GM18505 (cell line): ENCODE measurements at regions not wholly inside any gene's neighbourhood (a gene's known extent, or its start where the extent isn't known, plus 50 kb on each side); places are given as distances from the start of the nearest gene placed in this dataset.
"Not testable (repeated sequence)": the region's sequence is repeated elsewhere in the genome, so short reads cannot be mapped to it uniquely, and the experiment has no call there.

Source experiments
- ATAC-seq: cut with Tn5 transposase; IDR thresholded peaks from one replicate; pipeline ENCODE4 v1.9.1; 2021; ENCODE audit not compliant: unreplicated experiment
- POLR2A ChIP-seq: IDR thresholded peaks from 4 replicates; pipeline ENCODE4 v1.6.1; 2011; ENCODE audit warnings: borderline replicate concordance; ENCODE audit not compliant: insufficient read depth, insufficient read length; ENCODE audit errors: extremely low read depth

GRCh38 chr2:160826496-160826895, 332.9 kb upstream of the RBMS1 start:
- no peak for TF ChIP-seq POLR2A
- ATAC-seq, result no peak

DNA sequence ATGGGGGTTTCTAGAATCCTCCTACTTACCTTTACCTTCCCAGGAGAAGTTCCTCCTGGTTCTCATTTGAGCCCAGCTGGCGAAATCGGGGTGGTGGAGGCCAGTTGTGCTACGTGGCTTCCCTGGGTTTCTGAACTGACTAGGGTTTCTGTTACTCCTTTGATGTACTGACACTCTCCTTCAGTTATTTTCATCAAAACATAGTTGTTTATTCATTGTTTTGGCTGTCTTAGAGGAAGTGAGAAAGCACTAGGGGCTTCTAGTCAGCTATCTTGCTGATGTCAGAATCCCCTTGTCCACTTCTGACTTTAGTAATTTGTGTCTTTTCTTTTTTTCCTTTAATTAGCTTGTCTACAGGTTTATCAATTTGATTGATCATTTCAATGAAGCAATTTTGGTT, 332.2 kb upstream of the TANK start:
- ATAC-seq, result no peak
- TF ChIP-seq POLR2A, result no peak

- ATAC-seq, result not testable (repeated sequence)
These were observed 327.8 kb upstream of the TANK start for GRCh38 chr2:160832381-160832780.

DNA sequence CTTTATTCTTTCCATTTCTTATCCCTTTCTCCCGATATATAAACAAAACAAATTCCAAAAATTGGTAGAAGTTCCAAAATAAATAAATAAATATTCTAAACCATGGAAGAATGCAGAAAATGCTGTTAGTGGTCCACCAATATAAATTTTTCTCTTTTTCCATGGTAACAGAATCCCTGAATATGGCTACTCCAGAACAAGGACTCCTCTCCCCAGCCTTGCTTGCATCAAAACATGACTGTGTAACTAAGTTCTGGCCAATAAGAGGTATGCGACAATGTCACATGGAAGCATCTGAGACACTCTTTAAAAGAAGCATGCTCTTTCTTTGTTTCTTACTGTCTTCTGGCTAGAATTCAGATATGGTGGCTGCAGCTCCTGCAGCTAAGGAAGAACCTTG, 325.1 kb upstream of the TANK start:
- TF ChIP-seq POLR2A, result no peak
- no peak for ATAC-seq

GRCh38 chr2:160836755-160837154, 323.5 kb upstream of the TANK start:
- no peak for ATAC-seq
- no peak for TF ChIP-seq POLR2A

GRCh38 chr2:160837416-160837815, 322.8 kb upstream of the TANK start:
- TF ChIP-seq POLR2A, result no peak
- no peak for ATAC-seq

DNA sequence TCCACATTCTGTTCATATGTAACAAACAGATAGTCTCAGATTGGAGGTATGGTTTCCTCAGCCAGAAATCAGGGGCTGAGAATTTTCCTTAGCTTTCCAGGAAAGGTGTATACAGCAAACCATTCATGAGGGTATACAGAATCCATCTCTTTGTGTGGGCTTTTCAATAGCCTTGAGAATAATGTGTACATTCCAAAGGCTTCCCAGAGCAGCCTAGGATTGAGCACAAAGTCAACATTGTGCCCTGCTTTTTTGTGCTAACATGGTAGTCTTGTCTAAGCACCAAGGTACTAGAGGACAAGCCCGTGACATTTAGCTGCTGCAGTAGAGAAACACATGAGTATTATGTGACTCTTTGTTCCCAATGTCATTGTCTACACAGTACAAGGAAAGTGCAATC, 322.1 kb upstream of the TANK start:
- ATAC-seq, result no peak
- TF ChIP-seq POLR2A, result no peak

- no peak for ATAC-seq
- TF ChIP-seq POLR2A, result no peak
These were observed 321.5 kb upstream of the TANK start for GRCh38 chr2:160838691-160839090.

DNA sequence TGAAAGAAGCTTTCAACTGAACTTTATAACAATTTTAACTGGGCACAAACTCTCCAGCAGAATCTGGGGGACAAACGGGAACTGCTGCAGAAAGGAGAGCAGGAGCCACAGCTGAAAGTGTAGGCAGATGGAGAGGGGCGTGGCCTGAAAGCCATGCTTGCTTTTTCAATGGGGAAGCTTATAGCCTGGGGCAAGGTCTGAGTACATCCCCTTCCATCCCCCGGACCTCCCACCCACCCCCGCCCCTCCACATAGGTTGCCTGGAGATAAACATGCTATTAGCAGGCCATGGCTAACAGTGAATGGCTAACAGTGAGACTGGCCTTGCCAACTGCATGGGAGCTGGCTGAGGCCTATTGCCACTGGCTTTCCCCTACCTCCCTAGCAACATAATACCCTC, 317.9 kb upstream of the TANK start:
- TF ChIP-seq POLR2A, result no peak
- ATAC-seq, result no peak

GRCh38 chr2:160859096-160859495, 301.1 kb upstream of the TANK start:
- no peak for TF ChIP-seq POLR2A
- no peak for ATAC-seq

- TF ChIP-seq POLR2A, result no peak
- ATAC-seq, result no peak
These were observed 298.0 kb upstream of the TANK start for GRCh38 chr2:160862226-160862625.

- no peak for TF ChIP-seq POLR2A
- ATAC-seq, result no peak
These were observed 291.3 kb upstream of the TANK start for GRCh38 chr2:160868891-160869290.

DNA sequence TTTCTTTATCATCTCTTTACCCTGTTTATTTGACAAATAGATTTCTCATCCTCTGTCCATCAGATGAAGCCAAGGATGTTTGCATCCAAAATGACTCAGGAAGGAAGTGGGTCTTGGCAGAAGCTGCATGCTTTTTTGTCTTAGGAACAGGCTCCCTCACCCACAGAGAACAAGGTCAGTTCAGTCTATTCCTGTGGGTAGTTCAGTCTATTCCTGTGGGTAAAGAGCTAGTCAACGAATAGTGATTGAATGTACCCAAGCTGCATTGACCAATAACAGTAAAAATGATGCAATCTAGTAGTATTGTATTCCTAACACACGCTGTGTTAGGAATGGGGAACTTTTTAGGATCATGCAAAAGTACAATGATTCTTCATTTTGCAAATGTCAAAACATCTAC, 290.8 kb upstream of the TANK start:
- no peak for ATAC-seq
- no peak for TF ChIP-seq POLR2A

DNA sequence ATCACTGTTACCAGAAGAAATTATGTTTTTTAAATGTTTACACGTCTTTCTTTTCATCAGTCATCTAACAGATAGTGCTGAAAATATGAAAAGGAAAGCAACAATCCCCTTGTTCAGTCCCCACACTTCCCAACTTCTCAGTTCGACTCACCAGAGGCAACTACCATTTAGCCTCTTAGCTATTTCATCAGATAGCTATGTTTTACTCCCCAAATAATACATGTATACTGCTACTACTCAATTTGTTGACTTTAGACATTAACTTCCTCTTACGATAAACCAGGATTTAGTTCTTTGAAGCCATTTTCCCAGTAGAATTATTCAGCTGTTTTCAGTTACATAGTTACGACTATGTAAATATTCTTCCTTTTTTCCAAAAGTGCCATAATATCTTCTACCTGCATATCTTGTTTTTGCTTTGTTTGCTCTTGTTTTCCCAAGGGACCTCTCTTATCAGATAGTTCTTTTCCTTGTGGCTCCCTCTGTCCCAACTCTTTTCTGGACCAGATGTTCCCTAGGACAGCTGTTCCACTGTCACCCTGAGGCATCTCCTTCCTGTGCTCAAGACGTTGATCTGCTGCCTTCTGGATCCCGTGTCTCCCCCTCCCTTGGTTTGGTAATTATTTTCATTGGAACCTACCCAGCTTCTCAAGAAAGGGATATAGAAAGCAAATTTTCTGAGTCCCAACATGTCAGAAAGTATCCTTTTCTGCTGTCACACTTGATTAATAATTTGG, 289.3 kb upstream of the TANK start:
- ATAC-seq, result no peak
- TF ChIP-seq POLR2A, result no peak

GRCh38 chr2:160871953-160872352, 288.3 kb upstream of the TANK start:
- no peak for TF ChIP-seq POLR2A
- ATAC-seq, result no peak

GRCh38 chr2:160876029-160876428, 284.2 kb upstream of the TANK start:
- ATAC-seq, result no peak
- TF ChIP-seq POLR2A, result no peak

DNA sequence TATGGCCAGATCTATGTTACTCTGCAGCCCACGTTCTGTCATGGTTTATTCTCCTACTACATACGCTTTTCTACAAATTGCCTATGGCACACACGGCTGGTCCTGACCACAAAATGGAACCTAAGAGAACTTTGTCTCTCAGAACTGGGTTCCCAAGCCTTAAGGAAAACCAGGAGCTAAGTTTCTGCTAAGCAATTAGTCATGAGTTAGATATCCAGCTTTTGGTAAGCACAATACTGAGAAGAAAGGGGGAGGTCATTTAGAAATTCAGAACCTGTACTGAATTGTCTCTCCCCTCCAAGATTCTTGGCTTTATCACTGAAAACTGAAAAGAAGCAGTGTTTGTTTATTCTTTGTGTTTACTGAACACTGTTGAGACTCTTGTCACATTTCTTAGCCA, 283.5 kb upstream of the TANK start:
- no peak for ATAC-seq
- TF ChIP-seq POLR2A, result no peak
